Activated T-cell treated with anti-CD3 and anti-CD28 coated beads for 48 hours (primary cell): ENCODE measurements at regions not wholly inside any gene's neighbourhood (a gene's known extent, or its start where the extent isn't known, plus 50 kb on each side); places are given as distances from the start of the nearest gene placed in this dataset.
A peak's percentile ranks its signal among the peaks of the same experiment; 100 is the strongest.

Experiments
- DNase-seq: peaks from one replicate; pipeline ENCODE4 v3.0.0-alpha.2; 2020; ENCODE audit warnings: low read depth

GRCh38 chr9:69955536-69956355 lies 87.9 kb upstream of the MAMDC2 start:
- no peak for DNase-seq

GRCh38 chr9:69961843-69962242 lies 81.8 kb upstream of the MAMDC2 start:
- DNase-seq: no peak

- DNase-seq: no peak
Observed at GRCh38 chr9:69963803-69964202, 79.8 kb upstream of the MAMDC2 start.

- DNase-seq: no peak
Observed at GRCh38 chr9:69964446-69964845, 79.2 kb upstream of the MAMDC2 start.

GRCh38 chr9:69965416-69966145 lies 78.1 kb upstream of the MAMDC2 start:
- no peak for DNase-seq

- DNase-seq: no peak
Observed at GRCh38 chr9:69967344-69967743, 76.3 kb upstream of the MAMDC2 start.

- no peak for DNase-seq
Observed at GRCh38 chr9:69970001-69970533, 73.6 kb upstream of the MAMDC2 start.

- peak; percentile 37 for DNase-seq
Observed at GRCh38 chr9:69971643-69972449, 71.8 kb upstream of the MAMDC2 start.

- no peak for DNase-seq
Observed at GRCh38 chr9:69975681-69976080, 68.0 kb upstream of the MAMDC2 start.

- no peak for DNase-seq
Observed at GRCh38 chr9:69976152-69976551, 67.5 kb upstream of the MAMDC2 start.

- DNase-seq: no peak
Observed at GRCh38 chr9:69980041-69980440, 63.6 kb upstream of the MAMDC2 start.

- no peak for DNase-seq
Observed at GRCh38 chr9:69980591-69980990, 63.1 kb upstream of the MAMDC2 start.

- no peak for DNase-seq
Observed at GRCh38 chr9:69981686-69982445, 61.8 kb upstream of the MAMDC2 start.

- no peak for DNase-seq
Observed at GRCh38 chr9:69984831-69985230, 58.8 kb upstream of the MAMDC2 start.

- DNase-seq: no peak
Observed at GRCh38 chr9:69985971-69986370, 57.7 kb upstream of the MAMDC2 start.

- no peak for DNase-seq
Observed at GRCh38 chr9:69986970-69987369, 56.7 kb upstream of the MAMDC2 start.

GRCh38 chr9:69987457-69987856 lies 56.2 kb upstream of the MAMDC2 start:
- no peak for DNase-seq

GRCh38 chr9:69993110-69993509 lies 50.5 kb upstream of the MAMDC2 start:
- DNase-seq: no peak
